GDM1 (cell line): ENCODE measurements at regions not wholly inside any gene's neighbourhood (a gene's known extent, or its start where the extent isn't known, plus 50 kb on each side); places are given as distances from the start of the nearest gene placed in this dataset.

Experiments
- DNase-seq: peaks from one replicate; lab custom pipeline; 2025; lab: John Stamatoyannopoulos, UW

DNA sequence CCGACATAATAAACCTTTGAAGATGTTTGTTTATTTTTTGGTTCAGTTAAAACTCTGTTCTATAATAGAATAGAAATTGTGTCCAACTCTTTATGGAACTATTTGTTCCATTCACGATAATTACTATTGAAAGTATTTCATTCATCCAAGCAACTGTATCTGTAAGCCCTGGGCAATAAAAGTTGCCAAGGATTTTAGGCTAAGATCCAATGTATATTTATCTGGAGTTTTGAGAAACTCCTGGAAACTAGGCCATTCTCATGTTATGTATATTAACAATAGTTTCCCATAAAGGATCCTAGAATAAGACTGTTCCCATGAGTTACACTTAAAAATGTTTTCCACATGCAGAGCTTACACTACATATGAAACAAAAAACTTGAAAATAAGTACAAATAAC is 261.6 kb downstream of the SLITRK6 start:
- DNase-seq = no peak

DNA sequence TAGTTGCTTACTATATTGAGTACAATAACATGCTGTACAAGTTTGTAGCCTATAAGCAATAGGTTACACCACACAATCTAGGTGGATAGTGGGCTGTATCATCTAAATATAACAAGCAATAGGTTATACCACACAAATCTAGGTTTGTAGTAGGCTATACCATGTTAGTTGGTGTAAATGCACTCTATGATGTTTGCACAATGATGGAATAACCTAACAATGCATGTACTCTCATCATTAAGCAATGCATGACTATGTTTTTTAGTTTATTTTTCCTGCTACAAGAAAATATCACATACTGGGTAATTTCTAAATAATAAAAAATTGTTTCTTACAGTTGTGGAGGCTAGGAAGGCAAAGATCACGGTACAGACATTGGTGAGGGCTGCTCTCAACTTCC is 262.5 kb downstream of the SLITRK6 start:
- no peak for DNase-seq

DNA sequence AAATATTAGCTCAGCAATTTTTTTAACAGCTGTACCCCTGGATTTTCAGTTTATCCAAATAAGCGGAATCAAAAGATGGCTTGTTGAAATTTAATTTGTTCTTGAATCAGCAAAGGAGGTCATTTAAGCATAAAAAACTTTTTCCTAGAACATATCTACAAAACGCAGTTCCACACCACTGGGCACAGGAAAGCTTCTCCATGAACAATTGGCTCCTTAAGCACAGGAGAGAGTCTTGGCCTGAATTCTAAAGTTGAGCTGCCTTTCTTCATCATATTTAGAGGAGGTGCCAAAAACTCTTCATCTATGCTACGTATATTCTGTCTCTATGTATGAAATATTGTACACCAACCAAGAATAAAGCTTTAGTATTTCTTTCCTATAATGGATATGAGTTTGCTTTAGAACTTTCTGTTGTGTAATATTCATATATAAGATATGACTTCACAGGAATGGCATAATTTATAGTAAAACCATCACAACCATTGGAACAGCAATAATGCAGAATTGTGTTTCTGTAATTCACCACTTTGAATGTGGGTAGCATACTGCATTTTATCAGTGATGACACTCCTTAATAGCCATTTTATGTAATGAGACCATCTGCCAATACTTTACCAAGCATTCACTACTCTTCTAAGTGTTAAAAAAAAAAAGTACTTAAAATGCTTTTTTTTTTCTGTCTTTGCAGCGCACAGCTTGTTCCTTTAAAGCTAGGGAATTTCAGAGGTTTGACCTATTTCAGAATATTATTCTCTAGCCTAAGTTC is 263.7 kb downstream of the SLITRK6 start:
- DNase-seq = no peak

DNA sequence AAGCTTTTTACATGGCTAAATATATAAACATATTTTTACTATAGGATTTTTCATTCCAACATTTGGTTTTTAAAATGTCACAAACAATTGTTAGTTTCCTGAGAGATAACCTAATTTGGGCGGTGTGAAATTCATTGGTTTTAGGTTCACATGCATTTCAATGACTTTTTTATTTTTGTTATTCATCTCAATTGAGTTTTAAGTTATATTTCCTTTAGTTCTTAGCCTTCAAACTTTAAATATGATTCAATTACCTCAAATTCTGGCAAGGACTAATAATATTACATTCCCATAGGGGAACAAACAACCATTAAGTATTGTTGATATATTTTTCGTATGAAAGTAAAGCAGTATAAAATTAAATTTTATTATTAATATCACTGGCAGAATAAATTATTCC is 265.3 kb downstream of the SLITRK6 start:
- no peak for DNase-seq

DNA sequence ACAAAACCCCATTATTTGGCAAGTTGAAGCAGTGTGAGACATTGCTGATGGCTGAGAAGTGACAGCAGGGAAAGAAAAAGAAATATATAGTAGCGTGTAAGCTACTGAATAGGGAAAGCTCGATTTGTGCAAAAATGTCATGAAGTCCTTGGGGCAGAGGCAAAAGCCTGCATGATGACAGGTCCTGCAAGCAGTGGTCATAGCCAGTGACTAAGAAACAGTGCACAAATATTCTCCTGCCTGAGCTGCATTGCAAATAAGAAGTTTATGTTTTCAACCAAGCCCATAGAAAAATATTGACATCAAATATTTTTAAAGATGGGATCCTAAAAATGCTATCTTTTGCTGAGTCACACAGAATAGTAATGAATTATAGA is 270.0 kb downstream of the SLITRK6 start:
- DNase-seq = no peak

DNA sequence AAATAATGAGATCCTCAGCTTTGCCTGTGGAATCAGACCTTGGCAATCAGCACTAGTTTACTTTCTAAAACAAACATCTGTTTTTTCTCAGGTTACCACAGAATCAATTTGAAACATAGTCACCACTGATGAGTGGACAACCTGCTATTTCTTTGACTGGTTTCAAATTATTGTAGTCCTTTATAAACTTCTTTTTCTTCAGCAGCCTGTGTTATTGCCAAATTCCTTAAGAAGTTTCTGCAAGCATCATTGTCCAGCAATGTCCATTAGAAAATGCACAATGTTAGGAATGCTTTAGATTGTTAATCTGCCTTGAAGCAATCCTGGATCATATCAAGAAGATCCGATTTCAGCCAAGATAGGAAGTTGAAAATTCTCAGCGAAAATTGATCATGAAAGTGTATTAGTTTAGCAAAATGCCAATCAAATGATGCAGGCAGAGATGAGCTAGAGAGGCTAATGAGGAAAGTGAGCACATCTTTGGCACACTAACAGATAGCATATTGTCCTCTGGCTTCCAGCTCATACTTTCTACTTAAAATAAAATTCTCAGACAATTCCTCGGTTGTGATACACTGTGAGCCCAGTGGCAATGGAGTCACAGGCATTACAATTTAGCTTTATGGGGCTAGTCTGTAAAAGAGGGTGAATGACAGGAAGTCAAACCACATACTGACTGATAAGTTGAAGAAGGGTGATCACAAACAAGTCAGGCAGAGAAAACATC is 270.6 kb downstream of the SLITRK6 start:
- no peak for DNase-seq

DNA sequence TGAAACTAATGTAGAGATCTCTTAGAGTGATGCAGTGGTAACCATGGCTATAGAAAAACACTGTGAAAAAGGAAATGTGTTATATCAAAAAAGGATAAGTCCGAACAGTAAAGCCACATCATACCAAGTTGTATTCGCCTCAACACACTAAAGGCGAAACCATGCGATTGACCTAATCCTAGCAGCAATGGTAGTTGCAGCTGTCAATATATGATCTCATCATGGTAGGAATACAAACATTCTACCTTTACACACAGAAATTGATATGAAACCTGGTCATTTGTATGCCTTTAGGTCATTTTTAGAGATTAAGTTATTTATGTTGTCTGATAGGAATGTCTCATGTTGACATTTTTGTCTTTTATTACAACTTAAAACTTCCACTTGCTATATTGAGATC is 271.9 kb downstream of the SLITRK6 start:
- DNase-seq = no peak

DNA sequence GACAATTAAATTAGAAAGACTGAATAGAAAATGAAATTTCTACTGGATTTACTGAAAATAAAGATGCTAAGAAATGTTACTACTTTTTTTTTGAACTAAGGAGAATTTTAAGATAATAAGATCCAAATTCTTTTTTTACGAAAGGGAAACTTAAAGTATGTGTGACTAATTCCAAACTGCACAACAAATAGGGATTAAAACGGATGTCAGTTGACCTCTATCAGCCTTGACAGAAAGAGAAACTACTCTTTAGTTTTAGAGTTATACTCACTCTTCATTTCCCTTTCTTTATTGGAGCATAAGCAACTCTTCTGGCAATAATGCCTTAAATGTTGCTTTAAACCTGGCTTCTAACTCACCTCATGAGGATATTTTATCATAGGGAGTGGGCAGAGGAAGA is 273.8 kb downstream of the SLITRK6 start:
- DNase-seq = no peak

DNA sequence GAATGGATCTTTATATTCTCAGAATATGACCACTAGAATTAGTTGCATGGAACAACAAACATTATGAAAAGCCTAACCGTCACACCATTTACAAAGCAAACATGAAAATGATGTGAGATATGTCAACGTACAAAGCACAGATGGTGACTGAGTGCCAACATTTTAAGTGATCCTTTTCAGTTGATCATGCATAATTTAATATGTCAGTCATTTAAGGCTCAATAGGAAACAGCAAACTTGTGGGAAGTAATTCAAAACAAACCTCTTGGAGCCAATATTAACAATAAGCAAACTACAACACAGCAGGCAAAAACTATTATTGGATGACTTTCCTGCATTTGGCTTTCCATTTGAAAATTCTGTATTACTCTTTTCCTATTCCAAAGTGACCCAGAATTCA is 277.6 kb downstream of the SLITRK6 start:
- DNase-seq = no peak

DNA sequence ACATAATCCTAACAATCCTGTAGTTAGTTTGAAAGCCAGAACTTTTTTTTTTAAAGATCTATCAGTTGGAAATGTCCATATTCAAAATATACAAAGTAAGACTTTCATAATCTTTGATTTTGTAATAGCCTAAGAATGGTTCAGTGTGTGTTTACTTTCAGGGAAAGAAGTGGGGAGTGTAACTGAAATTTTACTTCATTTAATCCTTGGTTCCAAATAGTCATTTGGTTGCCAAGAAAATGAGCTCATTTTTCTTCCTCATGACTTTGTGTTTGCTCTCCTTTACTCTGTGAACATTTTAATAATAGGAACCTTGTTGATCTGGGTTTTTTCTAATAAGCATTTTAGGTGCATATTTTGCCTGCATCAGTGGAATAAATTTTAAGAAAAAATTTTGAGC is 278.8 kb downstream of the SLITRK6 start:
- DNase-seq = no peak

DNA sequence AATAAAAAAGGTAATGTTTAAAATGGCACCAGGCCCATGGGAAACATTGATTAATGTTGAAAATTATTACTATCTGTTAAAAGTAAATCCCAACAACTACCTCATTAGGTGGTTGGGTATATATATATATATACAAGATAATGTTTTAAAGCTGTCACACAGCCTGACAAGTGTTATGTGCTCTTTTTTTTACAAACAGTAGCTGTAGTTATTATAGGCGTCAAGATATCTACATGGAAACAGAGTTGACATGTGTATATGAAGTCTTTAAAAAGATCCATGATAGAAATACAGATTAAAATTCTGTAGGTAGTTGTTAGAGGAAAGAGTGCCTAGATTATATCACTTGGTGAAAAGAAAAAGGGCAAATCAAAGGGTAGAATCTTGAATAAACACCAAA is 279.9 kb downstream of the SLITRK6 start:
- no peak for DNase-seq

DNA sequence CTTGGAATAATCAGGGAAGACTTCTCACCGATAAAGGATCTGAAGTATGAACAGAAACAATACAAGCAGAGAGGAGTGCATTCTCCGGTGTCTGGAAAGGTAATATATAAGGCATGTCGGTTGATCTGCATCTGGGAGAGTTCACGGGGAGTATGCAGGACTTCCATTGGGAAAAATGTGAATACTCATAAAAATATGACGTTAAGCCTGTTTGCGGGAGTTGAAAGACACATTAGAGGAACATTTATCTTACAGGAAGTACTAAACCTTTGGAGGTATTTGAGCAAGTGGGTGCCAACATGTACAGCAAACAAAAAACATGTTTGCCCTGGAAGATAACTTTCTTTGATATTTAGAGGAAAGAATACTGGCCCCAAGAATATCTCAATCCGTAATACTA is 286.8 kb downstream of the SLITRK6 start:
- DNase-seq = no peak

DNA sequence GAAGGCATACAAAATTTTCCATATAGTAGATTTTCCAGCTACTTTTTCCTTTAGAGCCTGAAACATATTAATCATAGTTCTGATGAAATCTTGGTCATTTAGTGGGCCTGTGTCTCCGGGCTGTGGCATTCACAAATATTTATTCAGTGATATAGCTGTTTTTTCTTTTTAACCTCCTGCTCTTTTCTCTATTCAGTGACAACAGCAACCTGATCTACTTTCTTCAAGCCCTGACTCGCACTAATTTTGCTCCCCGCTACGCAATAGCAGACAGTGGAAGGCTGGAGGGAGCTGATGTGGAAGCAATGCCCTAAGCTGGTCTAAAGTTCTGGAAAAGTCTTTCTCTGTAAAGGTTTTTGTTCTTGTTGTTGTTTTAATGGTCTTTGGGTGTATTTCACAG is 289.7 kb downstream of the SLITRK6 start:
- DNase-seq = no peak

DNA sequence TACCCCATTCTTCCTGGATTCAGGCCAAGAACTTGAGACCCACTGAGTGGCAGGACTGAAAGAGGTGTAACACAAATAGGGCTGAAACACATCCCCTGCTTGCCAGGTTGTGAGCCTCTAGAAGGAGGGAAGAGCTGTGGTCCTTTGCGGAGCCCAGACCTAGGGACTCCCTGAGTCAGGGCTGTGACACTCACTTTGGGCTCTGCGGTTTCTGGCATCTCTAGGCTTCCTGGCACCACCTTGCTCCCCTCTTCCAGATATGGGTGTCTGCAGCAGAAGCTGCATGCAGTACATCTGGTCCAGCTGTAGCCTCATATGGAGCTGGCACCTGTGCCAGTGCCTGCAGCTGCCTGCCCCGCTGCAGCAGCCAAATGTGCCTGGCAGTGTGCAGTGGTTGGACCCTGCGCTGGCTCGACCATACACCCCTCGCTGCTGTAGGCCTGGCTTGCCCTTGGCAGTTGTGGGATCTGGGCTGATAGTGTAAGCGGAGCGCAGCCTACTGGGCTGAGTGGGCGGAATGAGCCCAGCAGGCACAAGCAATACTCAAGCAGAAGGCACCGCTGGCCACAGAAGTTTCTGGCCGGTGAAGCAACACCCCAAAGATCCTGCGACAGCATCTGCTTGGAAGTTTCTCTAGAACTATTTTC is 290.4 kb downstream of the SLITRK6 start:
- DNase-seq = no peak

DNA sequence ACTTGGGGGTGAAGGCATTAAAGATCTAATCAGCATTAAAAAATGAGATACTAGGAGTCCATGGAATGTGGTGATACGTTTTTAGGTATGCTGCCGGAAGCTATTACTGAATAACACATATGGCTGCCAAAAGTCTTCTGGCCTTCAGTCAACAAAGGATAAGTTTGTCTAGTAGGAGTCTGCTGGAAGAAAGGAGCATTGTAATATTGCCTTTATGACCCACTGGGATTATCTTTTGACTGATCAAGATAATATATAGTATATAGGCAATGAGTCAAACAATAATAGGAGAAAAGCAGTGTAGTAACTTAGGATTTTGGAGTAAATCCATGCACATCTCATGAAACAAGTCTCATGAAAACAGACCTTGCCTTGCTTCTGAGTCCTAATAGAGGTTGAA is 295.4 kb downstream of the SLITRK6 start:
- no peak for DNase-seq

DNA sequence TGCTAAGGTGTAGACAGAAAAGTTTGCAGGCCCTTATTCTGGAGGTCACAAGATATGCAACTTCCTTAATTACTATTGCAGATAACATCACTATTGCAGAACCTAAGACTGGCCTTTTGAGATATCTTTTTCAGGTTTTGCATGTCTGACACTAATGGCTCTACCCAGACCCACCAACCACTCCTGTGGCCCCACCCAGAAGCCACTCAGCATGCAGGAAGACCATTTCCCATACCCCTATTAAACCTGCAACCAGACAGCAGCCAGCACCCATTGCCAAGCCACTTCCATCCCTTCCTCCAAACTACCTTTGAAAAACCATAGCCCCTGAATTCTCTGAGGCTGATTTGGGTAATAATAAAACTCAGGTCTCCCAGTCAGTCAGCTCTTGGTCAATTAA is 297.6 kb downstream of the SLITRK6 start:
- DNase-seq = no peak

DNA sequence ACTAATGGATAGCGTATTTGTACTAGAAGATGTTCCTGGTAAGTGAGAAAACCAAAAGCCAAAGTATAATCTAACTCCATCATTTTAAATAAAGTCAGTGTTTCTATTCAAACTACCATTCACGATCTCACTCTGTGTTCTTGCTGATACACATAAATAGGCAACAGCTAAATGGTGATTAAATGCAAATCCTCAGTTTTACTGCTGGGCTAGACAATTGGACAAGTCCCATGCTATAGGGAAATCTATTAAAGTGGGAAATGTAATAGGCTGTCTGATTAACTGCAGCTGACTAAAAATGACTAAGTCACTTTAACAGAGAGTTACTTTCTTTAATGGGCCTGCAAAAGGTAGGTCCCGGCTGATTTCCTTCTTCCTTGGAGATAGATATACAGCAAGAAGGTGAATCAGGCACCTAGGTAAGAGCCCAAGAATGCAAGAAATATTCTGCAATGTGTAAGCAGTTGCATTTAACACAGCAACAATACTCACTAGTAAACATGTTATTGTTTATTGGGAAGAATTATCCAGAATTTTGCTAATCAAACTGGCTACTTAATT is 298.4 kb downstream of the SLITRK6 start:
- no peak for DNase-seq

DNA sequence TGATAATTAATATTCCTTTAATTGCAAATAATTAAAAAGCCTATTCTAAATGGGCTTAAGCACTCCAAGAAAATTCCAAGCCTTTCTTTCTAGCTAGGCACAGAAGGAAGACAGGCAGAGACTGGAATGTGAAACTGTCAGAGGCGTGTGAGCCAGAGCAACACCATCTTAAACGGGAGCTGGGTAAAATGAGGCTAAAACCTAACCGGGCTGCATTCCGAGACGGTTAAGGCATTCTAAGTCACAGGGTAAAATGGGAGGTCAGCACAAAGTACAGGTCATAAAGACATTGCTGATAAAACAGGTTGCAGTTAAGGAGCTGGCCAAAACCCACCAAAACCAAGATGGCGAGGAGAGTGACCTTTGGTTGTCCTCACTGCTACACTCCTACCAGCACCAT is 300.4 kb downstream of the SLITRK6 start:
- no peak for DNase-seq

DNA sequence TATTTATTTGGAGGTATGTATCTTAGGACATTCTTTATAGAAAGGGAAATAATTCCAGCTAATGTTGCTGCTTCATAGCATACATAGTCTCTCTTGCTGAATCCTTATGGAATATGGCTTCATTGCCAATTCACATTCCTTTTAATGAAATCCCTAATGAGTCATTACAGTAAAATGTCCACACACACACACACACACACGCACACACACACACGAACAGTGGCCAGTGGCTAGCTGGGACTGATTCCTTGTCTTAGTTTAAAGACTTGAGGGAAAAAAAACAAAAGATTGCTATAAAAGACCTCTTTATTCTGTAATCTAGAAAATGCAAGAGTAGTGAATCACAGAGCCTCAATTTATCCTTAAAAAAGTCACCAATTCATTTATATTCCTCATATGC is 301.6 kb downstream of the SLITRK6 start:
- no peak for DNase-seq

DNA sequence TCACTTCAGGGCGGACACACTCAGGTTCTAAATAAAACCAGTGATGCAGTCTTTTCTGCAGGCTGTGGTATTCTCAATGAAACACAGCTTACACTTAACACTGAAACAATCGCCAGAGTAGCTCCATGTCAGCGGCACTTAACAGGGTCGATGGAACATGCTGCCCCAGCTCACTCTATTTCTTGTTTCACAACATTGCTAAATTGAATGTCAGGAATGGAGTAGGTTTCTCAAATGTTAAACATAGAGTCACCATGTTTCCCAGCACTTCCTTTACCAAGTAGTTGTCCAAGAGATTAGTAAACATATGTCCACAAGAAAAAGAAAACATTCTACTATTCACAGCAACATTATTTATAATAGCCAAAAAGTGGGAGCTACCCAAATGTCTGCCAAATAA is 306.9 kb downstream of the SLITRK6 start:
- no peak for DNase-seq

DNA sequence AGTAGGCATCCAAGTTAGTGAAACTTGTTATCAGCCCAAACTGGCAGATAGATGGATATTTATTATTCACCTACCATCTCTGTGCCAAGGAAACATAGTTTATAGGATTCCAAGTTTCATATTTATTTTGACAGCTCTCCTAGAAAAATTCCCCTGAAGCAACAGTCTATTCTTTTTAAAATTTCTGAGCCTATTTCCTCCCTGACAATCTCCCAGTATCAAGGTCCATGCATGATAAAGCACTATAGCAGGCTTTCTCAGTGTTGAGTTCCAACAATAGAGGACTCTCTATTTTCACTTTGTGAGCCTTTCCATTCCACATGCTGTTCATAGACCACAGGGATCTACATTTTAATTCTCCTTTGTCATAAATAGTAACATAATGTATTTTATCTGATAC is 312.6 kb downstream of the SLITRK6 start:
- no peak for DNase-seq

DNA sequence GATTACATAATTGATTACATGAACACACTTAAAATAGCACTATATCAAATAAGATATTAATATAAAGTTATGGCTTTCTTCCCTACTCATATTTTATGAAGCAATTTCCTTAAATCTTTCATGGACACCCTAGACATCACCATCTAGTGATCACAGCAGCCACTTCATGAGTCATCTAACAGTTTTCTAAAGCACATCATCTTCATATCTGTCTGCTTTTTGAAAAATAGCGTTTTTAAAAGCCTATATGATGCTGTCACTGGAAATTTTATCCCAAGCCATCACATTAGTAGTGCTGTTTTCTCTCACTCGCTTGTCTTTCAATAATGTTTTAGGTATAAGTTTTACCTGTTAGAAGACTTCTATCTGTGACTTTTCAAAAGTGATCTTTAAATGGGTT is 326.1 kb downstream of the SLITRK6 start:
- no peak for DNase-seq

DNA sequence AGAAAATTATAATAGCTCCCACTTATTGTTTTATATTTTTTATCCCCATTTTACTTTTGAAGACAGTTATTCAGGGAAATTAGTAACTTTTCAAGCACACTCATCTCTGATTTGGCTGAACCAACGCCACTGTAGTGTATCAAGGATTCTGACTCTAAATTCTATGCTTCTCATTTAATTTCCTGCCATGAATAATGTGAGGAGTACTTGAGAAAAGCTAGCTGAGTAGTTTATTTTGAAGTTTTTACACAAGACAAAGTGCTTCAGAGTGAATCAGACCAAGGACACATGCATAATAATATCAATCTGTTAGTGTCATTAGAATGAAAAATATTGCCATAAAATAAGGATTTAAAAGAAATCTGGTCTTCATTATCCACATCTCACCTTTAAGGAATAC is 329.9 kb downstream of the SLITRK6 start:
- DNase-seq = no peak
